ENCODE measurements at regions not wholly inside any gene's neighbourhood (a gene's known extent, or its start where the extent isn't known, plus 50 kb on each side); places are given as distances from the start of the nearest gene placed in this dataset.

- TF ChIP-seq CTCF (IDR thresholded peaks at IDR 0.05 in 4 of 5, conservative IDR thresholded peaks at IDR 0.05 in 1 of 5) (no peak), POLR2A (IDR thresholded peaks at IDR 0.05) (no peak)
Measured at GRCh38 chr1:57549300-57549699, 125.4 kb upstream of the DAB1 start.
